Thyroid gland (tissue), 4 donors: ENCODE measurements at regions not wholly inside any gene's neighbourhood (a gene's known extent, or its start where the extent isn't known, plus 50 kb on each side); places are given as distances from the start of the nearest gene placed in this dataset.

Experiments
- DNase-seq, 2 donors: peaks; one replicate each; pipeline ENCODE4 v3.0.0-alpha.2; 2019
- H3K27ac ChIP-seq, 3 donors: fragments of 200-600 bp; sonication (generic); 1 replicate in 2 of 3; 2 replicates in 1 of 3; pipeline ENCODE4 v1.5.1; 2016 to 2019; ENCODE audit warnings: mild to moderate bottlenecking in 1 of 3, moderate library complexity in 1 of 3
- H3K27me3 ChIP-seq: fragments of 200-600 bp; sonication (generic); one replicate; pipeline ENCODE4 v1.5.1; 2019
- H3K36me3 ChIP-seq, 2 donors: fragments of 200-600 bp; sonication (generic); one replicate each; pipeline ENCODE4 v1.5.1; 2016 to 2019
- H3K4me1 ChIP-seq, 2 donors: fragments of 200-600 bp; sonication (generic); one replicate each; pipeline ENCODE4 v1.5.1; 2017 to 2019
- H3K4me3 ChIP-seq, 3 donors: fragments of 200-600 bp; sonication (generic); replicated peaks in 1 of 3; 1 replicate in 2 of 3; 2 replicates in 1 of 3; pipeline ENCODE4 v1.5.1; 2016; ENCODE audit warnings: mild to moderate bottlenecking in 1 of 3
- H3K9me3 ChIP-seq: fragments of 200-600 bp; sonication (generic); one replicate; pipeline ENCODE4 v1.5.1; 2017
- POLR2A ChIP-seq, 2 donors: fragments of 450-650 bp; IDR thresholded peaks; one replicate each; pipeline ENCODE4 v1.6.1; 2017; ENCODE audit warnings: antibody characterized with exemption in 2 of 2, mild to moderate bottlenecking in 2 of 2, moderate library complexity in 1 of 2
- WGBS, 2 donors: methylation state at CpG; one replicate each; pipeline ENCODE4 v1.1.5; 2017; 5-methylcytosine and 5-hydroxymethylcytosine counted together
- intact Hi-C: fragments of 100-400 bp; cut with DNase I; formaldehyde crosslinking; loops from one replicate; pipeline ENCODE4 v1.15.1; 2023
- TF ChIP-seq, protein P1 (sequence below), 6 experiments: fragments of 200-600 bp in 3 of 6; fragments of 450-650 bp in 3 of 6; sonication (generic) in 3 of 6; IDR thresholded peaks; one replicate each; pipeline ENCODE4 v1.5.1; 2016 to 2019; ENCODE audit warnings: antibody characterized with exemption in 6 of 6, mild to moderate bottlenecking in 2 of 6, inconsistent platforms in 1 of 6, moderate library complexity in 1 of 6

DNA sequence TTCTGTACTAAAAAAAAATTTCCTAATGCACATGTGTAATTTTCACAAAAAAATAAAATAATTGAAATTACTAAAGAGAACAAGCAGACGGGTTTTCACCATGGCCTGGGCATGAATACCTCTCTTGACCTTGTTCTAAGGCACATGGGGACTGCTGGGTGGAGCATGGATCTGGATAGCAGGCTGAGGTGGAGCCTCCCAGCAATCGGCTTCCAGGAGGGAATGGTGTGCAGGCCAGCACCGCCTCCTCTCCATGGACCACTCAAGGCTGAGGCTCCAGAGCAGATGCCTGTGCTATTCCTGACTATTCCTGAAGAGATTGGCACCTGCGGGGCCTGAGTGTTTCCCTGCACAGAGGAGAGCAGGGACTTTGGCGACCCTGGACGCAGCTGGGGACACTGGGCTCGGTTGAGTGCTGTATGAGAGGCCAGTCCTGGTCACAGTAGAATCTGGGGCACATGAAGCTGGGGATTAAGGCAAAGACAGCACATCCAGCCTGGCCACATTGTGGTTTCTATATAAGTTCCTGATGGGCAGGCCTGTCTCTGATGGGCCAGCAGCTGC, 963.6 kb downstream of the BRD1 start:
- 63 to 73% methylated on average over 7 of the region's 7 CpGs for WGBS, 2 donors
- no peak overlapping the region for H3K4me3 ChIP-seq
- TF ChIP-seq, protein P1, sequence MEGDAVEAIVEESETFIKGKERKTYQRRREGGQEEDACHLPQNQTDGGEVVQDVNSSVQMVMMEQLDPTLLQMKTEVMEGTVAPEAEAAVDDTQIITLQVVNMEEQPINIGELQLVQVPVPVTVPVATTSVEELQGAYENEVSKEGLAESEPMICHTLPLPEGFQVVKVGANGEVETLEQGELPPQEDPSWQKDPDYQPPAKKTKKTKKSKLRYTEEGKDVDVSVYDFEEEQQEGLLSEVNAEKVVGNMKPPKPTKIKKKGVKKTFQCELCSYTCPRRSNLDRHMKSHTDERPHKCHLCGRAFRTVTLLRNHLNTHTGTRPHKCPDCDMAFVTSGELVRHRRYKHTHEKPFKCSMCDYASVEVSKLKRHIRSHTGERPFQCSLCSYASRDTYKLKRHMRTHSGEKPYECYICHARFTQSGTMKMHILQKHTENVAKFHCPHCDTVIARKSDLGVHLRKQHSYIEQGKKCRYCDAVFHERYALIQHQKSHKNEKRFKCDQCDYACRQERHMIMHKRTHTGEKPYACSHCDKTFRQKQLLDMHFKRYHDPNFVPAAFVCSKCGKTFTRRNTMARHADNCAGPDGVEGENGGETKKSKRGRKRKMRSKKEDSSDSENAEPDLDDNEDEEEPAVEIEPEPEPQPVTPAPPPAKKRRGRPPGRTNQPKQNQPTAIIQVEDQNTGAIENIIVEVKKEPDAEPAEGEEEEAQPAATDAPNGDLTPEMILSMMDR (IDR thresholded peaks at IDR 0.05), result no peak
- TF ChIP-seq POLR2A (IDR thresholded peaks at IDR 0.05), result no peak
- no peak overlapping the region for H3K27ac ChIP-seq
- H3K9me3 ChIP-seq, result no peaks in the 10 kb centered on the region
- no peaks in the 10 kb centered on the region for H3K27me3 ChIP-seq
- H3K36me3 ChIP-seq, result no peaks in the 10 kb centered on the region
- intact Hi-C loops, result no loop called here
- H3K4me1 ChIP-seq, result no peaks in the 10 kb centered on the region
- DNase-seq, result no peak

DNA sequence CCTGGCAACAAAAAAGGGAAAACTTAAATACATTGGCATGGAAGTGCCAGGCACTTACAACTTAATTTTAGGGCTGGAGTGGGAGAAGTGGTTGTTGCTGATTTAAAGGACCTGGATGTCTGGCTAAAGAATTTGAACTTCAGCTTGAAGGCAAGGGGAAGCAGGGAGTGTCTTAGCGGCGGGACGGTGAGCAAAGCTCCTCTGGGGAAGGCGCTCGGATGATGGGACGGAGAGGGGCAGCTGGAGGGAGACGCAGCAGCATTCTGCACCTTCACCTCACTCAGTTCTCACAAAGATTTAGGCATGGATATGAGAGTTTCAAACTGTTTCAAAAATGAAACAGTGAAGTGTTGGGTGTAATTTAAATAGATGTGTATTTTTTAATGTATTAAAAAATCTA, 967.1 kb downstream of the BRD1 start:
- no peaks in the 10 kb centered on the region for H3K36me3 ChIP-seq
- TF ChIP-seq POLR2A (IDR thresholded peaks at IDR 0.05), result no peak
- TF ChIP-seq, protein P1 (IDR thresholded peaks at IDR 0.05), result no peak
- 73 to 77% methylated on average over 7 of the region's 7 CpGs for WGBS, 2 donors
- no peak for DNase-seq
- no peak overlapping the region for H3K4me3 ChIP-seq
- no peaks in the 10 kb centered on the region for H3K9me3 ChIP-seq
- no peaks in the 10 kb centered on the region for H3K4me1 ChIP-seq
- H3K27ac ChIP-seq, result no peak overlapping the region
- intact Hi-C loops, result no loop called here
- no peaks in the 10 kb centered on the region for H3K27me3 ChIP-seq

DNA sequence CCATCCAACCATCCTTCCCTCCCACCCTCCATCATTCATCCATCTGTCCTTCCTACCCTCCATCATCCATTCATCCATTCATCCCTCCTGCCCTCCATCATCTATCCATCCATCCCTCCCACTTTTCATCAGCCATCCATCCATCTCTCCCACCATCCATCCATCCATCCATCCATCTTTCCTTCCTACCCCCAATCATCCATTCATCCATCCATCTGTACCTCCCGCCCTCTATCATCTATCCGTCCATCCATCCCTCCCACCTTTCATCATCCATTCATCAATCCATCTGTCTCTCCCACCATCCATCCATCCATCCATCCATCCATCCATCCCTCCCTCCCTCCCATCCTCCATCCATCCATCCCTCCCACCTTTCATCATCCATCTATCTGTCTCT, 968.8 kb downstream of the BRD1 start:
- H3K36me3 ChIP-seq, result no peaks in the 10 kb centered on the region
- no peak overlapping the region for H3K27ac ChIP-seq
- H3K9me3 ChIP-seq, result no peaks in the 10 kb centered on the region
- no peak for DNase-seq
- WGBS, 2 donors, result 92 to 95% methylated on average over 2 of the region's 2 CpGs
- TF ChIP-seq, protein P1 (IDR thresholded peaks at IDR 0.05), result no peak
- no peak for TF ChIP-seq POLR2A (IDR thresholded peaks at IDR 0.05)
- H3K27me3 ChIP-seq, result no peaks in the 10 kb centered on the region
- no peak overlapping the region for H3K4me3 ChIP-seq
- no peaks in the 10 kb centered on the region for H3K4me1 ChIP-seq
- intact Hi-C loops, result no loop called here

DNA sequence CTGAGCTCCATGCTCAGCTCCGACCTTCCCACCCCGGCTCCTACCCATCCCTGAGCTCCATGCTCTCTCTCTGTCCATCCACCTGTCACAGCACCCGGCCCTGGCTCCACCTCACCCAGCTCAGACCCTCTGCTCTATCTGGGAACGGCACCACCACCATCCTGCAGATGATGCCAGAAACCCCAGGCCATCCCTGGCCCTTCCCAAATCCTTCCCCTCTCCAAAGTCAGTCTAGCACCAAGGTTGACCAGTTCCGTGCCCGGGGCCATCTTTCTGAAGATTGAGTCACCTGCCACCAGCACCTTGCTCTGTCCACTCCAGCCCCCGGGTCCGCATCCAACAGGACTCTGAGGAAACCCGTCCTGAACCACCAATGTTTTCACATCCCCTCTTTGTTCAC, 969.6 kb downstream of the BRD1 start:
- Histone ChIP-seq H3K36me3 (no peaks in the 10 kb centered on the region), H3K9me3 (no peaks in the 10 kb centered on the region), H3K4me1 (no peaks in the 10 kb centered on the region), H3K4me3 (no peak overlapping the region), H3K27me3 (no peaks in the 10 kb centered on the region), H3K27ac (no peak overlapping the region)
- 65 to 86% methylated on average over 9 of the region's 9 CpGs for WGBS, 2 donors
- intact Hi-C loops, result no loop called here
- DNase-seq, result no peak
- TF ChIP-seq POLR2A (IDR thresholded peaks at IDR 0.05), result no peak
- TF ChIP-seq, protein P1 (IDR thresholded peaks at IDR 0.05), result no peak

DNA sequence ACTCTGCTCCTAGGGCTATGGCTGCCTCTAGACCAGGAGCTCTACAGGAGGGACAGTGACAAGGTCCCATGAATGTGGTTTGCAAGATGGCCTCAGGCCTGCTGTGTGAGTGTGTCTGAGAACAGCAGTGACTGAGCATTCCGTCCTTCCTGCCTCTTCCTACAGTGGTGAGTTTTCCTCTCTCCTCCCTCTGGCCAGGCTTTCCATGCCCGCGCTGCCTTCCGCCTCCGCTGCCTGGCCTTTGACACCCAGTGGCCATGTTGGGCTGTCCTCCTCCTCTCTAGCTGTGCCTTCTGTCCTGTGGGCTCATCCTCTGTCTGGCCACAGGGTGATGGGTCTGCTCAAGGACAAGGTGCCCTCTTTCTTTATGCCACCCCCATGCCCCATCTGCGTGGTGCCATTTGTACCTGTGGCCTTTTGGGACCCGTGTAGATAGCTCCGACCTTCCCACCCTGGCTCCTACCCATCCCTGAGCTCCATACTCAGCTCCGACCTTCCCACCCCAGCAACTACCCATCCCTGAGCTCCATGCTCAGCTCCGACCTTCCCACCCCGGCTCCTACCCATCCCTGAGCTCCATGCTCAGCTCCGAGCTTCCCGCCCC, 970.4 kb downstream of the BRD1 start:
- Histone ChIP-seq H3K4me1 (no peaks in the 10 kb centered on the region), H3K27me3 (no peaks in the 10 kb centered on the region), H3K9me3 (no peaks in the 10 kb centered on the region), H3K27ac (no peak overlapping the region), H3K36me3 (no peaks in the 10 kb centered on the region), H3K4me3 (no peak overlapping the region)
- WGBS, 2 donors, result 78 to 85% methylated on average over 13 of the region's 13 CpGs
- TF ChIP-seq, protein P1 (IDR thresholded peaks at IDR 0.05), result no peak
- no peak for TF ChIP-seq POLR2A (IDR thresholded peaks at IDR 0.05)
- no peak for DNase-seq
- intact Hi-C loops, result no loop called here
